Neural cell (in vitro differentiated cells): ENCODE measurements at regions not wholly inside any gene's neighbourhood (a gene's known extent, or its start where the extent isn't known, plus 50 kb on each side); places are given as distances from the start of the nearest gene placed in this dataset.

Experiments
- H2AFZ ChIP-seq: fragments of 200-600, 300-800 bp; sonication (generic), shearing (Covaris generic); 2 replicates; pipeline ENCODE4 v1.6.0; 2014; ENCODE audit warnings: low read depth, mild to moderate bottlenecking, antibody characterized with exemption, low read length, moderate library complexity
- H3F3A ChIP-seq: fragments of 200-600 bp; shearing (Covaris generic); 2 replicates; pipeline ENCODE4 v1.6.1; 2016; ENCODE audit warnings: mild to moderate bottlenecking, moderate library complexity, mixed read lengths, antibody characterized with exemption, low read length; ENCODE audit not compliant: insufficient read depth, poor library complexity, severe bottlenecking
- H3K27ac ChIP-seq: fragments of 200-600, 300-800 bp; sonication (generic), shearing (Covaris generic); 2 replicates; pipeline ENCODE4 v1.5.1; 2014; ENCODE audit warnings: mild to moderate bottlenecking, low read length, moderate library complexity
- H3K27me3 ChIP-seq: fragments of 300-800, 200-600 bp; sonication (generic), shearing (Covaris generic); 2 replicates; pipeline ENCODE4 v1.6.0; 2014; ENCODE audit warnings: mild to moderate bottlenecking, low read depth, low read length, moderate library complexity; ENCODE audit not compliant: insufficient read depth
- H3K36me3 ChIP-seq: fragments of 300-800, 200-600 bp; sonication (generic), shearing (Covaris generic); 2 replicates; pipeline ENCODE4 v1.5.1; 2014; ENCODE audit warnings: mild to moderate bottlenecking, antibody characterized with exemption, low read length, moderate library complexity; ENCODE audit not compliant: insufficient read depth
- H3K4me2 ChIP-seq: fragments of 300-800, 200-600 bp; sonication (generic), shearing (Covaris generic); 2 replicates; pipeline ENCODE4 v1.6.0; 2014; ENCODE audit warnings: mild to moderate bottlenecking, low read length
- H3K4me3 ChIP-seq: fragments of 300-800, 200-600 bp; sonication (generic), shearing (Covaris generic); 2 replicates; pipeline ENCODE4 v1.5.1; 2014; ENCODE audit warnings: mild to moderate bottlenecking, low read length, moderate library complexity
- H3K79me2 ChIP-seq: fragments of 200-600 bp; shearing (Covaris generic); replicated peaks from 2 replicates; pipeline ENCODE4 v1.6.0; 2014; ENCODE audit warnings: mild to moderate bottlenecking, low read length, moderate library complexity; ENCODE audit not compliant: insufficient read depth
- H3K9ac ChIP-seq: fragments of 300-800, 200-600 bp; sonication (generic), shearing (Covaris generic); 2 replicates; pipeline ENCODE4 v1.6.1; 2016; ENCODE audit warnings: mild to moderate bottlenecking, low read length, mixed read lengths
- H3K9me2 ChIP-seq: fragments of 200-600 bp; shearing (Covaris generic); 2 replicates; pipeline ENCODE4 v1.6.1; 2016; ENCODE audit warnings: mild to moderate bottlenecking, low read length, mixed read lengths; ENCODE audit not compliant: insufficient read depth
- H3K9me3 ChIP-seq: fragments of 200-600, 300-800 bp; sonication (generic), shearing (Covaris generic); 2 replicates; pipeline ENCODE4 v1.6.1; 2016; ENCODE audit warnings: mild to moderate bottlenecking, mixed run types, low read length, moderate library complexity, mixed read lengths
- H4K20me1 ChIP-seq: fragments of 200-600 bp; shearing (Covaris generic); 2 replicates; pipeline ENCODE4 v1.6.1; 2016; ENCODE audit warnings: mild to moderate bottlenecking, mixed run types; ENCODE audit not compliant: insufficient read depth
- EP300 ChIP-seq: fragments of 450-650 bp; conservative IDR thresholded peaks from 2 replicates; pipeline ENCODE4 v1.6.1; 2014; ENCODE audit warnings: antibody characterized with exemption, mild to moderate bottlenecking, moderate library complexity; ENCODE audit not compliant: poor library complexity, severe bottlenecking
- EZH2 ChIP-seq: fragments of 200-600, 300-800 bp; shearing (Covaris generic), sonication (generic); IDR thresholded peaks from 2 replicates; pipeline ENCODE4 v1.6.1; 2014; ENCODE audit warnings: antibody characterized with exemption, low read length, borderline replicate concordance, mild to moderate bottlenecking; ENCODE audit not compliant: insufficient read depth, poor library complexity, severe bottlenecking
- MXI1 ChIP-seq: fragments of 450-650 bp; conservative IDR thresholded peaks from 2 replicates; pipeline ENCODE4 v1.6.1; 2014; ENCODE audit warnings: antibody characterized with exemption, mild to moderate bottlenecking; ENCODE audit not compliant: poor library complexity, severe bottlenecking
- POLR2AphosphoS5 ChIP-seq: IDR thresholded peaks from 2 replicates; pipeline ENCODE4 v1.6.1; 2012
- RAD21 ChIP-seq: fragments of 450-650 bp; conservative IDR thresholded peaks from 2 replicates; pipeline ENCODE4 v1.6.1; 2014; ENCODE audit warnings: antibody characterized with exemption, mild to moderate bottlenecking, moderate library complexity
- SMC3 ChIP-seq: fragments of 450-650 bp; conservative IDR thresholded peaks from 2 replicates; pipeline ENCODE4 v1.6.1; 2014; ENCODE audit warnings: antibody characterized with exemption, mild to moderate bottlenecking, moderate library complexity; ENCODE audit not compliant: poor library complexity
- TAF1 ChIP-seq: IDR thresholded peaks from 2 replicates; pipeline ENCODE4 v1.6.1; 2012; ENCODE audit warnings: low read depth
- TF ChIP-seq, protein P1 (sequence below): IDR thresholded peaks from 2 replicates; pipeline ENCODE4 v1.6.1; 2012; ENCODE audit warnings: borderline replicate concordance
- TF ChIP-seq, protein P2 (sequence below): fragments of 450-650 bp; IDR thresholded peaks from 2 replicates; pipeline ENCODE4 v1.5.1; 2014; ENCODE audit warnings: antibody characterized with exemption, mild to moderate bottlenecking, moderate library complexity; ENCODE audit not compliant: poor library complexity, severe bottlenecking

DNA sequence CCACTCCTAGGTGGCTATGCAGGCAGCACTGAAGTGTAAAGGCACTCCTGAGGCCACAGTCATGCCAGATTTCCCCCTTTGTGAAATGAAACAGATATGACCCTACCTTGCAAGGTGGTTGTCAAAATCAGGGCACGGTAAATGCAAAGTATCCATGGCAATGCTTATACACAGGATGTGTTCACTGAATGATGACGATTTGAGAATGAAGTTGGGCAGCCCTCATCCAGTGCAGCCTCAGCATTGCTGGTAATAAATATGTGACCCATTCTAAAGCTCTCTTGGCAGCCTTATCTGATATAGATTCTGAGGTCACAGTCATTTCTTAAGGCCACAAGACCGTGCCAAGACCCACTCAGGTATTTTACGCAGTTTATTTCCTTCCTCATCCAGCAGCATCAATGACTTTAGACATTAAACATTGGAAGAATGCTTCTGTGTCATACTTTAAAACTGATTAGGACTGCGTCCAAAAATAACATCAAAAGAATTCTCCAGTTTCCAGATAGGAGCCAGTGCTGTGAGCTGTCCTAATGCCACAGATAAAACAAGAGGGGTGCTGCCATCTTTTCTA lies 125.5 kb upstream of the SERTAD2 start:
- Histone ChIP-seq H3K9me2 (no peaks in the 10 kb centered on the region), H3K9me3 (no peaks in the 10 kb centered on the region), H3K27ac (no peak overlapping the region), H2AFZ (no peak overlapping the region), H3K27me3 (no peaks in the 10 kb centered on the region), H3F3A (no peaks in the 10 kb centered on the region), H3K36me3 (no peaks in the 10 kb centered on the region), H3K4me2 (no peak overlapping the region), H3K9ac (no peak overlapping the region), H3K79me2 (no peaks in the 10 kb centered on the region), H4K20me1 (no peaks in the 10 kb centered on the region), H3K4me3 (no peak overlapping the region)
- TF ChIP-seq, protein P1, sequence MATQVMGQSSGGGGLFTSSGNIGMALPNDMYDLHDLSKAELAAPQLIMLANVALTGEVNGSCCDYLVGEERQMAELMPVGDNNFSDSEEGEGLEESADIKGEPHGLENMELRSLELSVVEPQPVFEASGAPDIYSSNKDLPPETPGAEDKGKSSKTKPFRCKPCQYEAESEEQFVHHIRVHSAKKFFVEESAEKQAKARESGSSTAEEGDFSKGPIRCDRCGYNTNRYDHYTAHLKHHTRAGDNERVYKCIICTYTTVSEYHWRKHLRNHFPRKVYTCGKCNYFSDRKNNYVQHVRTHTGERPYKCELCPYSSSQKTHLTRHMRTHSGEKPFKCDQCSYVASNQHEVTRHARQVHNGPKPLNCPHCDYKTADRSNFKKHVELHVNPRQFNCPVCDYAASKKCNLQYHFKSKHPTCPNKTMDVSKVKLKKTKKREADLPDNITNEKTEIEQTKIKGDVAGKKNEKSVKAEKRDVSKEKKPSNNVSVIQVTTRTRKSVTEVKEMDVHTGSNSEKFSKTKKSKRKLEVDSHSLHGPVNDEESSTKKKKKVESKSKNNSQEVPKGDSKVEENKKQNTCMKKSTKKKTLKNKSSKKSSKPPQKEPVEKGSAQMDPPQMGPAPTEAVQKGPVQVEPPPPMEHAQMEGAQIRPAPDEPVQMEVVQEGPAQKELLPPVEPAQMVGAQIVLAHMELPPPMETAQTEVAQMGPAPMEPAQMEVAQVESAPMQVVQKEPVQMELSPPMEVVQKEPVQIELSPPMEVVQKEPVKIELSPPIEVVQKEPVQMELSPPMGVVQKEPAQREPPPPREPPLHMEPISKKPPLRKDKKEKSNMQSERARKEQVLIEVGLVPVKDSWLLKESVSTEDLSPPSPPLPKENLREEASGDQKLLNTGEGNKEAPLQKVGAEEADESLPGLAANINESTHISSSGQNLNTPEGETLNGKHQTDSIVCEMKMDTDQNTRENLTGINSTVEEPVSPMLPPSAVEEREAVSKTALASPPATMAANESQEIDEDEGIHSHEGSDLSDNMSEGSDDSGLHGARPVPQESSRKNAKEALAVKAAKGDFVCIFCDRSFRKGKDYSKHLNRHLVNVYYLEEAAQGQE = no peak
- TF ChIP-seq MXI1 (no peak), EP300 (no peak), EZH2 (no peak), RAD21 (no peak), POLR2AphosphoS5 (no peak), TAF1 (no peak), SMC3 (no peak)
- TF ChIP-seq, protein P2, sequence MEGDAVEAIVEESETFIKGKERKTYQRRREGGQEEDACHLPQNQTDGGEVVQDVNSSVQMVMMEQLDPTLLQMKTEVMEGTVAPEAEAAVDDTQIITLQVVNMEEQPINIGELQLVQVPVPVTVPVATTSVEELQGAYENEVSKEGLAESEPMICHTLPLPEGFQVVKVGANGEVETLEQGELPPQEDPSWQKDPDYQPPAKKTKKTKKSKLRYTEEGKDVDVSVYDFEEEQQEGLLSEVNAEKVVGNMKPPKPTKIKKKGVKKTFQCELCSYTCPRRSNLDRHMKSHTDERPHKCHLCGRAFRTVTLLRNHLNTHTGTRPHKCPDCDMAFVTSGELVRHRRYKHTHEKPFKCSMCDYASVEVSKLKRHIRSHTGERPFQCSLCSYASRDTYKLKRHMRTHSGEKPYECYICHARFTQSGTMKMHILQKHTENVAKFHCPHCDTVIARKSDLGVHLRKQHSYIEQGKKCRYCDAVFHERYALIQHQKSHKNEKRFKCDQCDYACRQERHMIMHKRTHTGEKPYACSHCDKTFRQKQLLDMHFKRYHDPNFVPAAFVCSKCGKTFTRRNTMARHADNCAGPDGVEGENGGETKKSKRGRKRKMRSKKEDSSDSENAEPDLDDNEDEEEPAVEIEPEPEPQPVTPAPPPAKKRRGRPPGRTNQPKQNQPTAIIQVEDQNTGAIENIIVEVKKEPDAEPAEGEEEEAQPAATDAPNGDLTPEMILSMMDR = no peak

DNA sequence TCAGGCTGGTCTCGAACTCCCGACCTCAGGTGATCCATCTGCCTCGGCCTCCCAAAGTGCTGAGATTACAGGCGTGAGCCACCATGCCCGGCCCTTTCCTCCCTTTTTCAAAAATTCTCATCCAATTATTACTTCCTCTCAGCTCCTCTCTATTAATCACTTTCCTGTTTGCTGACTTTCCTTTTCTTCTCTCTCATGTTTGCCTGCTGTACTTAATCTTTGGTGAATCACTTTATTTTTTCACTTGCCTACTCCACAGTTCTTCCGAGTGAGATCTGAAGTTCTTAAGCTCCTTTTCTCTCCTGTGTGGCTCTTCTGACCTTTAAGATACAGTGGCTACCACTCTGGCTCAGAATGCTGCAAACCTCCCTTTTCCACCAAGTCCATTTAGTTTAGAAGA lies 126.3 kb upstream of the SERTAD2 start:
- no peaks in the 10 kb centered on the region for H3K9me3 ChIP-seq
- no peaks in the 10 kb centered on the region for H3K27me3 ChIP-seq
- TF ChIP-seq POLR2AphosphoS5 = no peak
- no peak for TF ChIP-seq RAD21
- no peak for TF ChIP-seq MXI1
- TF ChIP-seq, protein P1 = no peak
- TF ChIP-seq, protein P2 = no peak
- no peak for TF ChIP-seq EZH2
- no peak for TF ChIP-seq EP300
- no peaks in the 10 kb centered on the region for H3F3A ChIP-seq
- no peak overlapping the region for H3K4me2 ChIP-seq
- no peak overlapping the region for H2AFZ ChIP-seq
- no peak overlapping the region for H3K9ac ChIP-seq
- no peaks in the 10 kb centered on the region for H3K36me3 ChIP-seq
- no peaks in the 10 kb centered on the region for H3K9me2 ChIP-seq
- H3K27ac ChIP-seq = no peak overlapping the region
- no peak overlapping the region for H3K4me3 ChIP-seq
- no peaks in the 10 kb centered on the region for H3K79me2 ChIP-seq
- H4K20me1 ChIP-seq = no peaks in the 10 kb centered on the region
